Fibroblast of lung (primary cell): ENCODE measurements at regions not wholly inside any gene's neighbourhood (a gene's known extent, or its start where the extent isn't known, plus 50 kb on each side); places are given as distances from the start of the nearest gene placed in this dataset.

ENCODE experiments used
- CTCF ChIP-seq, 2 donors: IDR thresholded peaks in 1 of 2; conservative IDR thresholded peaks in 1 of 2; 1 replicate in 1 of 2; 2 replicates in 1 of 2; pipeline ENCODE4 v1.5.1; 2011 to 2012; ENCODE audit warnings: low read length in 2 of 2, control low read depth in 1 of 2, inconsistent platforms in 1 of 2, low read depth in 1 of 2, mild to moderate bottlenecking in 1 of 2
- EZH2 ChIP-seq: IDR thresholded peaks from 2 replicates; pipeline ENCODE4 v1.5.1; 2012; ENCODE audit warnings: low read length, control low read depth, mild to moderate bottlenecking; ENCODE audit errors: missing control alignments

- TF ChIP-seq CTCF (conservative IDR thresholded peaks at IDR 0.05 in 1 of 2, IDR thresholded peaks at IDR 0.05 in 1 of 2; ENCODE audit: low read depth in 1 of 2, low read length in 2 of 2): no peak
- TF ChIP-seq EZH2: no peak
Measured at GRCh38 chr1:30285501-30285932, 437.9 kb downstream of the MATN1 start.
